ENCODE measurements at regions not wholly inside any gene's neighbourhood (a gene's known extent, or its start where the extent isn't known, plus 50 kb on each side); places are given as distances from the start of the nearest gene placed in this dataset.

DNA sequence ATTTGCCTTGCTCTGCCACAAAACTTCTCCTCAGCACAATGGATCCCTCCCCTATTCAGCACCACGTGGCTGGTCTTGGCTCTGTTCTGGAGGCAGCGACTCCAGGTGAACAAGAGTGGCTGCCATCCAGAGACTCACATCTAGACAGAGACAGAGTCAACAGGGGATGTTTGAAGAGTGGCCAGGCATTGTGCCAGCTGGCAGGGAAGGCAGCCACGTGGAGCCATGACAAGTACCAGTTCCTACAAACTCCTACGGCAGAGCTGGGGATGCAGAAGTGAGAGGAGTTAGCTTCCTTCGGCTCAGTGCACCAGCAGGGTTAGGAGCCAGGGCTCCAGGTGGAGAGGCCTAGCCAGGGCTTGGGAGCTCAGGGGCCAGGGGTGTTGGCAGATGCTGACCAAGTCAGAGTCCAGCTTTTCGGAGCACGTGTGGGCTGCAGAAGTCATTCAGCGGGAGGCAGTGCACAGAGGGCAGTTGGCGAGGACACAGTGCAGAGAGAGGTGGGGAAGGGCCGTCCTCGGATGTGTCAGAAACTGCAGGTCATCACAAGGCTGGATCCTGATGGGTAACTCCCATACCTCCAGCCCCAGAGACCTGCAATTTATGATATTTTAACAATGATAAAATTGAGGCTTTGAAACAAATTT is 171.7 kb upstream of the PDE10A start:
- H3K27ac ChIP-seq (replicated peaks): no peak overlapping the region
- H3K27me3 ChIP-seq (ENCODE audit: insufficient read depth, poor library complexity, severe bottlenecking): no peaks in the 10 kb centered on the region
- TF ChIP-seq GABPA (IDR thresholded peaks at IDR 0.05; ENCODE audit: low read depth) (no peak), POLR2AphosphoS5 (IDR thresholded peaks at IDR 0.05; ENCODE audit: low read depth) (no peak), SPI1 (IDR thresholded peaks at IDR 0.05; ENCODE audit: borderline replicate concordance, low read depth) (no peak)
- TF ChIP-seq, protein P1, sequence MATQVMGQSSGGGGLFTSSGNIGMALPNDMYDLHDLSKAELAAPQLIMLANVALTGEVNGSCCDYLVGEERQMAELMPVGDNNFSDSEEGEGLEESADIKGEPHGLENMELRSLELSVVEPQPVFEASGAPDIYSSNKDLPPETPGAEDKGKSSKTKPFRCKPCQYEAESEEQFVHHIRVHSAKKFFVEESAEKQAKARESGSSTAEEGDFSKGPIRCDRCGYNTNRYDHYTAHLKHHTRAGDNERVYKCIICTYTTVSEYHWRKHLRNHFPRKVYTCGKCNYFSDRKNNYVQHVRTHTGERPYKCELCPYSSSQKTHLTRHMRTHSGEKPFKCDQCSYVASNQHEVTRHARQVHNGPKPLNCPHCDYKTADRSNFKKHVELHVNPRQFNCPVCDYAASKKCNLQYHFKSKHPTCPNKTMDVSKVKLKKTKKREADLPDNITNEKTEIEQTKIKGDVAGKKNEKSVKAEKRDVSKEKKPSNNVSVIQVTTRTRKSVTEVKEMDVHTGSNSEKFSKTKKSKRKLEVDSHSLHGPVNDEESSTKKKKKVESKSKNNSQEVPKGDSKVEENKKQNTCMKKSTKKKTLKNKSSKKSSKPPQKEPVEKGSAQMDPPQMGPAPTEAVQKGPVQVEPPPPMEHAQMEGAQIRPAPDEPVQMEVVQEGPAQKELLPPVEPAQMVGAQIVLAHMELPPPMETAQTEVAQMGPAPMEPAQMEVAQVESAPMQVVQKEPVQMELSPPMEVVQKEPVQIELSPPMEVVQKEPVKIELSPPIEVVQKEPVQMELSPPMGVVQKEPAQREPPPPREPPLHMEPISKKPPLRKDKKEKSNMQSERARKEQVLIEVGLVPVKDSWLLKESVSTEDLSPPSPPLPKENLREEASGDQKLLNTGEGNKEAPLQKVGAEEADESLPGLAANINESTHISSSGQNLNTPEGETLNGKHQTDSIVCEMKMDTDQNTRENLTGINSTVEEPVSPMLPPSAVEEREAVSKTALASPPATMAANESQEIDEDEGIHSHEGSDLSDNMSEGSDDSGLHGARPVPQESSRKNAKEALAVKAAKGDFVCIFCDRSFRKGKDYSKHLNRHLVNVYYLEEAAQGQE (IDR thresholded peaks at IDR 0.05; ENCODE audit: insufficient replicate concordance, low read depth): no peak
- TF ChIP-seq, protein P2, sequence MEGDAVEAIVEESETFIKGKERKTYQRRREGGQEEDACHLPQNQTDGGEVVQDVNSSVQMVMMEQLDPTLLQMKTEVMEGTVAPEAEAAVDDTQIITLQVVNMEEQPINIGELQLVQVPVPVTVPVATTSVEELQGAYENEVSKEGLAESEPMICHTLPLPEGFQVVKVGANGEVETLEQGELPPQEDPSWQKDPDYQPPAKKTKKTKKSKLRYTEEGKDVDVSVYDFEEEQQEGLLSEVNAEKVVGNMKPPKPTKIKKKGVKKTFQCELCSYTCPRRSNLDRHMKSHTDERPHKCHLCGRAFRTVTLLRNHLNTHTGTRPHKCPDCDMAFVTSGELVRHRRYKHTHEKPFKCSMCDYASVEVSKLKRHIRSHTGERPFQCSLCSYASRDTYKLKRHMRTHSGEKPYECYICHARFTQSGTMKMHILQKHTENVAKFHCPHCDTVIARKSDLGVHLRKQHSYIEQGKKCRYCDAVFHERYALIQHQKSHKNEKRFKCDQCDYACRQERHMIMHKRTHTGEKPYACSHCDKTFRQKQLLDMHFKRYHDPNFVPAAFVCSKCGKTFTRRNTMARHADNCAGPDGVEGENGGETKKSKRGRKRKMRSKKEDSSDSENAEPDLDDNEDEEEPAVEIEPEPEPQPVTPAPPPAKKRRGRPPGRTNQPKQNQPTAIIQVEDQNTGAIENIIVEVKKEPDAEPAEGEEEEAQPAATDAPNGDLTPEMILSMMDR (IDR thresholded peaks at IDR 0.05; ENCODE audit: insufficient read depth, low read length): no peak
- no peak for DNase-seq (ENCODE audit: low read depth in 1 of 2, low spot score in 1 of 2)
- no peak overlapping the region for H3K4me3 ChIP-seq (replicated peaks; ENCODE audit: insufficient read depth, low read length)

DNA sequence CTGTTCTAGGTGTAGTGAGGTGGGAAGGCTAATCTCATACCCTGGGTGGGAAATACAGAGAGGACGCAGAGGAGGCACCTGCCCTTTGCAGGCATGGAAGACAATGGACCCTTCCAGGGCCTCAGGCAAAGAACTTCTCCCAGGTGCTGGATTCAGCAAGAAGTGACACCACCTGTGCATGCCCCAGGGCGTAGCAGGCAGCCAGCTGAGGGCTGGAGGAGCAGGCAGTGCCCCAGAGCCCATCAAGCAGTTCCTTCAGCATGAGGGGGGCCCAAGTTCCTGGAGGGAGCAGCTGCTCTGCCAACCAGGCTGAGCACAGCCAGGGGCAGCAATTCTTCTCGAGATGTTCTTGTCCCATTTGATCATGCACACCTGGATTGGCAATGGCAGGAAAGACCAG is 170.3 kb upstream of the PDE10A start:
- no peak for DNase-seq (ENCODE audit: low read depth in 1 of 2, low spot score in 1 of 2)
- TF ChIP-seq GABPA (IDR thresholded peaks at IDR 0.05; ENCODE audit: low read depth): no peak
- no peak for TF ChIP-seq POLR2AphosphoS5 (IDR thresholded peaks at IDR 0.05; ENCODE audit: low read depth)
- TF ChIP-seq SPI1 (IDR thresholded peaks at IDR 0.05; ENCODE audit: borderline replicate concordance, low read depth): no peak
- TF ChIP-seq, protein P1 (IDR thresholded peaks at IDR 0.05; ENCODE audit: insufficient replicate concordance, low read depth): no peak
- TF ChIP-seq, protein P2 (IDR thresholded peaks at IDR 0.05; ENCODE audit: insufficient read depth, low read length): no peak

DNA sequence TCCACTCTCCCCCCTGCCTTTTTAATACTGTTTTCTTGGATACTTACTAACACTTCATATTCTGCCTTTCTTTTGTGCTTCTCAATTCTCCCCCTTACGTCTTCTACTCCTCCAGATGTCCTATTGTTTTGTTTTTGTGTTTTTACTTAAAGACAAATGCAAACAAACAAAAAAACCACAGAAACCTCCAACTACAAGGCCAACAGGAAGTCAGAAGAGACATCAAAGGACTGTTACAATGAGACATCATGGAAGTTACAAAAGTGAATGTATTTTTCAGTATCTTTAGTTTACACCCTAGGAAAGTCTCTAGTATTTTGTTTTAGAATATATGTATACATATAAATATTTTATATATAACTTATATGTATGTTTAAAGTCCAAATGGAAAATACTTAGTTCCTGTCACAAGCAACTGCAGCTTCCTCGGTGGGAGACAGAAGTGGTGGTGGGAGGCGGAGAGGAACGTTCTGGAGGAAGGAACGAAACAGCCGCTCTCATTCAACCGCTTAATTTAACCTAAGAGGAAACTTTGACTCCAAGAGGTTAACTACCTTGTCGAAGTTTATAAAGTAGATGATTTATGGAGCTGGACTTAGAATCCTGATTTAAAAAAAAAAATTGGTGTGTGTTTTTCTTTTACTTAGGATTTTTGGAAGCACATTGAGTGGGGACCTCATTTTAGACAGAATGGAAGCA is 168.9 kb upstream of the PDE10A start:
- Histone ChIP-seq H3K27ac (replicated peaks) (no peak overlapping the region), H3K27me3 (ENCODE audit: insufficient read depth, poor library complexity, severe bottlenecking) (no peaks in the 10 kb centered on the region), H3K4me3 (replicated peaks; ENCODE audit: insufficient read depth, low read length) (no peak overlapping the region)
- TF ChIP-seq, protein P1 (IDR thresholded peaks at IDR 0.05; ENCODE audit: insufficient replicate concordance, low read depth): no peak
- TF ChIP-seq SPI1 (IDR thresholded peaks at IDR 0.05; ENCODE audit: borderline replicate concordance, low read depth) (no peak), GABPA (IDR thresholded peaks at IDR 0.05; ENCODE audit: low read depth) (no peak)
- no peak for DNase-seq (ENCODE audit: low read depth in 1 of 2, low spot score in 1 of 2)

More for the DNA sequence above, 170.3 kb upstream of the PDE10A start:
- Histone ChIP-seq H3K27ac (replicated peaks) (no peak overlapping the region), H3K4me3 (replicated peaks; ENCODE audit: insufficient read depth, low read length) (no peak overlapping the region), H3K27me3 (ENCODE audit: insufficient read depth, poor library complexity, severe bottlenecking) (no peaks in the 10 kb centered on the region)

All from HL-60 (cell line).